ENCODE measurements at regions not wholly inside any gene's neighbourhood (a gene's known extent, or its start where the extent isn't known, plus 50 kb on each side); places are given as distances from the start of the nearest gene placed in this dataset.

DNA sequence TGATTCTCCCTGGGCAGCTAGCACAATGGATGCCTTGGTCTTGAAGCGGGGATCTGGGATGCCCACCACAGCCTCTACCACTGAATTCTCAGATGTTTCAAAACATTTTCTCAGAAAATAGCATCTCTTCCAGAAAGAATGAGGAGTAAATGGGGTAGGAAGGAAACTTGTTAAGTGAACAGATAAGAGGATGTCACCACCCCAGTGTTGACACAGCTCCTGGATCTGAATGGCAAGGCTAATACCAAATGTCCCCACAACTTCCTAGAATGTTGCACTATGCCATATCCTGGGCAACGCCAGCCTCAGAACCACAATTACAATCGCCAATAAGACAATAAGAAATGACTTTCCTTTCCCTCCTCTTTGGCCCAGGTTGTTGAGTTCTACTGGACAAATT lies 177.2 kb downstream of the BCL11A start:
- TF ChIP-seq, protein P1, sequence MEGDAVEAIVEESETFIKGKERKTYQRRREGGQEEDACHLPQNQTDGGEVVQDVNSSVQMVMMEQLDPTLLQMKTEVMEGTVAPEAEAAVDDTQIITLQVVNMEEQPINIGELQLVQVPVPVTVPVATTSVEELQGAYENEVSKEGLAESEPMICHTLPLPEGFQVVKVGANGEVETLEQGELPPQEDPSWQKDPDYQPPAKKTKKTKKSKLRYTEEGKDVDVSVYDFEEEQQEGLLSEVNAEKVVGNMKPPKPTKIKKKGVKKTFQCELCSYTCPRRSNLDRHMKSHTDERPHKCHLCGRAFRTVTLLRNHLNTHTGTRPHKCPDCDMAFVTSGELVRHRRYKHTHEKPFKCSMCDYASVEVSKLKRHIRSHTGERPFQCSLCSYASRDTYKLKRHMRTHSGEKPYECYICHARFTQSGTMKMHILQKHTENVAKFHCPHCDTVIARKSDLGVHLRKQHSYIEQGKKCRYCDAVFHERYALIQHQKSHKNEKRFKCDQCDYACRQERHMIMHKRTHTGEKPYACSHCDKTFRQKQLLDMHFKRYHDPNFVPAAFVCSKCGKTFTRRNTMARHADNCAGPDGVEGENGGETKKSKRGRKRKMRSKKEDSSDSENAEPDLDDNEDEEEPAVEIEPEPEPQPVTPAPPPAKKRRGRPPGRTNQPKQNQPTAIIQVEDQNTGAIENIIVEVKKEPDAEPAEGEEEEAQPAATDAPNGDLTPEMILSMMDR (IDR thresholded peaks at IDR 0.05), result no peak
- TF ChIP-seq CBX8 (IDR thresholded peaks at IDR 0.05), result no peak
- no peak for TF ChIP-seq SMC3 (IDR thresholded peaks at IDR 0.05)
- TF ChIP-seq RFX5 (IDR thresholded peaks at IDR 0.05), result no peak
- no peak for TF ChIP-seq EP300 (IDR thresholded peaks at IDR 0.05)
- TF ChIP-seq POLR2A (IDR thresholded peaks at IDR 0.05; ENCODE audit: low read length), result no peak

Measured in A549 (cell line).